LoVo (cell line): ENCODE measurements at regions not wholly inside any gene's neighbourhood (a gene's known extent, or its start where the extent isn't known, plus 50 kb on each side); places are given as distances from the start of the nearest gene placed in this dataset.
"Not testable (repeated sequence)": the region's sequence is repeated elsewhere in the genome, so short reads cannot be mapped to it uniquely, and the experiment has no call there.

Source experiments
- DNase-seq: peaks from one replicate; pipeline ENCODE4 v3.0.0-alpha.2; 2016; ENCODE audit warnings: low spot score

DNA sequence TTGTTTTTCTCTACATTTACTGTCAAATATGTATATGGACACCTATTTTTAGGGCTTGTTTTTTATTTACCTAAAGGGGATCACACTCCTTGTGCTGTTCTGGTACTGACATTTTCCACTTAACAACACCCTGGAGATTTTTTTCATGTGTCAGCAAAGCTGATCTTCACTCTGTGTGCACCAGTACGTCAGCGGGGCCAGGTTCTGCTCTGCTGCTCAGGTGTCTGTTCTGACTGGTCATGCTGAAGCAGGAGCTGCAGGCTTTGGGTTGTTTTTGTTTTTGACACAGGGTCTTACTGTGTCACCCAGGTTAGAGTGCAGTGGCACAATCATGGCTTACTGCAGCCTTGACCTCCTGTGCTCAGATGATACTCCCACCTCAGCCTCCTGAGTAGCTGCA is 81.9 kb upstream of the CCND2 start:
- DNase-seq, result no peak

DNA sequence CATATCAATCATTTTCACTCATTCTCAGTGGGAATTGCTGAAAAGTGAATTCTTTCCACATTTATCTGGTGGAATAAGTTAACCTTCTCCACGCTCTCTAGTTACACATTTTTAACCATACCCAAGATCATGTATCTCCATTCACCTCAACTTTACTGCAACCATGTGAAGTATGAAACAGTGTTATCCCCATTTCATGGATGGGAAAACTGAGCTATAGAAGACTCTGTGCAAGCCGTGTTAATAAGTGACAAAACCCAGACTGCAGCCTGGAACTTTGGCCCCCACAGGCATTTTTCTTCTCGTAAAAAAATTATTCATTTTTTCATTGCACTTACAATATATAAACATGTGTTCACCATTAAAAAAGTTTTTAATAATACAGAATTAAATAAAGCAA is 82.4 kb upstream of the CCND2 start:
- DNase-seq, result no peak

DNA sequence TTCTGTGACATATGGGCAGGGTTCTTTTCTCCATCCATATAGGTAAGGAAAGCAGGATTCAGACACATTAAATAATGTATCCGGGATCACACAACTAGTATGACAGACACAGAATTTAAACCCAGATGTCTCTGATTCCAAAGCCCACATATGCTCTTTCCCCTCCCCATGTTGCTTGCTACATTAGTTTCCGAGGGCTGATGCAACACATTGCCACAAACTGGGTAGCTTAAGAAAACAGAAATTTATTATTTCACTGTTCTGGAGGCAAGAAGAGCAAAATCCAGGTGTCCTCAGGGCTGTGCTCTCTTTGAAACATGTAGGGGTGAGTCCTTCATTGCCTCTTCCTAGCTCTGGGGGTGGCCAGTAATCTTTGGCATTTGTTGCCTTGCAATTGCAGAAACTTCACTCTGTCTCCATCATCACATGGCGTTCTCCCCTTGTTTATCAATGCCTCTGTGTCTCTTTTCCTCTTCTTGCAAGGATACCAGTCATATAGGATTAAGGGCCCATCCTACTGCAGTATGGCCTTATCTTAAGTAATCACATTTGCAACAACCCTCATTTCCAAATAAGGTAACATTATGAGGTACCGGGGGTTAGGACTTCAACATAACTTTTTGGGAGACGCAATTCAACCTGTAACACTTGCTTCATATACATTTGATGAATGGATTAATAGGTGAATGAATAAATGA is 83.0 kb upstream of the CCND2 start:
- DNase-seq, result no peak

DNA sequence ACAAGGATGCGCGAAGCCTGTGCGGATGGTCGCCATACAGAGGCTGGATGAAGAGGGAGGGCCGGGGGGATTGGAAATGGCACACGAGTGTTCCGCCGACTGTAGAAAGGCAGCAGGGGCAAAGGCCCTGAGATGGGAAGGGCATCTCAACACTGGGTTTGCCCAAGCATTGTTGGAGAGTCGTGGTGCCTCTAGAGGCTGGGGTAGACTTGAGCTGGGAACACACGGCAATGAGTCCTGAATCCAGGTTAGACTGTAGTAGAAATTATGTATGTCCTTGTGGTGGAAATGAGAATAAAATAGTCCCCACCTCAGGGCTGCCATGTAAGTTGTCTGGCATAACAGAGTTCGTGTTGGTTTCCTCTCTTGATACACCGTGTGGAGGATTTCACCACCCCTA is 83.8 kb upstream of the CCND2 start:
- DNase-seq, result no peak

DNA sequence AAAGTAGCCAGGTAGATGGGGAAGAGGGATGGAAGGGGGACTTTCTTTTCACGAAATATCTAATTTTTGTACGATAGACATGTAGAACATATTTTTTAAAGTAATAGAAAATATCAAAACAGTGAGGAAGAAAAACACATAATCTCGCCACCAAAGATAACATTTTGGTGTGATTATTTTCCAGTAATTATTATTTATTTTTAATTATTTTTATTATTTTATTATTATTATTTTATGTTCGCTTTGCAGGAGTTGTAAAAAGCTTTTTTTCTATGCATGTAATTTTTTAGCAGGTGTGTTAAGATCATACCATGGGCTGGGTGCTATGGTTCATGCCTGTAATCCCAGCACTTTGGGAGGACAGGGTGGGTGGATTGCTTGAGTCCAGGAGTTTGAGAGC is 85.6 kb upstream of the CCND2 start:
- DNase-seq, result no peak

DNA sequence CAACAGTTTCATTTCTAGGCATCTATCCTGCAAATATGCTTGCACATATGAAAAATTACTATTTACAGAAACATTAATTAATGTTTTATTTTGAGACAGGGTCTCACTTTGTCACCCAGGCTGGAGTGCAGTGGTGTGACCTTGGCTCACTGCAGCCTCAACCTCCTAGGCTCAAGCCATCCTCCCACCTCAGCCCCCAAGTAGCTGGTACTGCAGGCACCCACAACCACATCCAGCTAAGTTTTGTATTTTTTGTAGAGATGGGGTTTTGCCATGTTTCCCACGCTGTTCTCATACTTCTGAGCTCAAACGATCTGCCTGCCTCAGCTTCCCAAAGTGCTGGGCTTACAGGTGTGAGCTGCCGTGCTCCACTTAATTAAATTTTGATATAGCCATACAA is 86.2 kb upstream of the CCND2 start:
- DNase-seq, result not testable (repeated sequence)

DNA sequence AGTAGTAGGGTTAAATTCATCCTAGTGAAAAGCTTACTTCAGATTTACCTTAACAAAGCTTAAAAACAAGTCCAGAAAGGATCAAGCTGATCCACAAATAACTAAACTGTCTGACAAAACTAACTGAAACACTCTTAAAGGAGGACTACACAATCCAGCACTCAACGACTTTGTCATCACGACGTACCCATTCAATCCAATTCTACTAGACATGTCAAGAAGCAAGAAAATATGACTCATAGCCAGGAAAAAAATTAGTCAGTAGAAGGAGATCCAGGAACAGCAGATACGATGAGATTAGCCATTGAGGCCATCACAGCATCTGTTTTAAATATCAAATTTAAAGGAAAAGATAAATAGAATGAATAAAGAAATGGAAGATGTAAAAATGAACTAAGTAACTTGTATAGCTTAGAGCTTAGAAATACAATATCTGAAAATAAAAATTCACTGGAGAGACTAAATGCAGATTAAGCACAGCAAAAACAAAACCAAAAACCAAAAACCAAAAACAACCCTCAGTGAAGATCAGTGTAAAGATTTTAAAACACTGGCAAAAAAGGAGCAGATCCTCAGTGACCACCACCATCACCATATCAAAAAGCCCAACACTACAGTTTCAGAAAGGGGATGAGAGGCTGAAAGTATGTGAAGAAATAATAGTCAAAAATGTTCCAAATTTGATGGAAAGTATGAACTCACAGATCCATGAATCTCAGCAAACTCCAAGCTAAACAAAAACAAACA is 95.0 kb upstream of the CCND2 start:
- no peak for DNase-seq

DNA sequence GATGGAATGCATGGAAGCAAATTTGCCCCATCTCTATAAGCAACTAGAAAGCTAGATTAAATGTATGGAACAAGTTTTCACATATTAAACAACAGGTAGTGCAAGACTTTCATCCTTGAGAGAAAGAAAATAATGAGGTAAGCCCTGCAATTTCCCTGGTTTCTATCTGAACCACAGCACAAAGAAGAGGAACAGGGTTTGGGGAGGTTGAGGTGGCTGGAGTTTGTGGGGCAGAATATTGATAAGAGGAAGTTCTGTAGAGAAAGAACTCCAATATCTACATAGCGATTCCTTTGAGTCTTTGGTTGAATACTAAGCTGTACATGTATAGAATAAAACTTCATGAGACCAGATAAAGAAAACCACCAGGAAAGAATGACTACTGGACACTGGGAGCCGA is 96.3 kb upstream of the CCND2 start:
- DNase-seq, result no peak

DNA sequence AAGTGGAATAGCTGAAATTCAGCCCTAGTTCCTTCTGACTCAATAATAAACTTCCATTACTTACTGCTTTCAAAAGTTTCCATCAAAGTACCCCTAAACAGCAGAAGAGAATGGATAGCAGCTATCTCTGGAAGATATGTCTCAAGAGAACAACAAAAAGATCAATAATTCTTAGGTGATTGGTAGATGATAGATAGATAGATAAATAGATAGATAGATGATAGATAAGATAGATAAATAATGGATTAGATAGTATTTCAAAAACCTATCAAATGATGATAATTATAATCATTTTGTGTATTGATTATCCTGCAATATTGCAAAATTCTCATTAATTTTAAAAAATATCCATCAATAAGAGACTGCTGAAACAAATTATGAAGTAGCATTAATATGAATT is 97.4 kb upstream of the CCND2 start:
- no peak for DNase-seq

DNA sequence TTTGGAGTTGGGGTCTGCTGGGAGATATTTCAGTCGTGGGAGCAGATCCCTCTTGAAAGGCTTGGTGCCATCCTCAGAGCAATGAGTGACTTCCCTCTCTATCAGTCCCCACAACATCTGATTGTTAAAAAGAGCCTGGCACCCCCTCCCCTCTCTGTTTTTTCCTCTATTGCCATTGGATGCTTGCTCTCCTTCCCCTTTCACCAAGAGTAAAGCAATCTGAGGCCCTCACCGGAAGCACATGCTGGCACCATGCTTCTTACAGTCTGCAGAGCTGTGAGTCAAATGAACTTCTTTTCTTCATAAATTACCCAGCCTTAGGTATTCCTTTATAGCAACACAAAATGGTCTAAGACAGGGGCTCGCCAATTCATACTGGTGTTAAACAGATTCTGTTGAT is 99.1 kb upstream of the CCND2 start:
- no peak for DNase-seq

DNA sequence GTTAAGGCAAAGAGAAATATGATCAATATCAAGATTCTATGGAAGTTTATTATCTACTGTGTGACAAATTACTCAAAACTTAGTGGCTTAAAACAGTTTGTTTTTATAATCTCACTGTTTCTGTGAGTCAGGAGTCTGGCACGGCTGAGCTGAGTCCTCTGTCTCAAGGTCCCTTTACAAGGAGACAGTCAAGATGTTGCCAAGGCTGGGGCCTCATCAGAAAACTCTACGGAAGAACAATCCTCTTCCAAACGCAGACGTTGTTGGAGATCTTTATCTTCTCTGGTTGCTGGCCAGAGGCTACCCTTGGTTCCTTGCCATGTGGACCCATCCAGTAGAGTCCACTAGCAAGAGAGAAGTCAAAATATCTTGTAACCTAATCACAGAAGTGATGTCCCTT is 100.6 kb upstream of the CCND2 start:
- DNase-seq, result no peak

DNA sequence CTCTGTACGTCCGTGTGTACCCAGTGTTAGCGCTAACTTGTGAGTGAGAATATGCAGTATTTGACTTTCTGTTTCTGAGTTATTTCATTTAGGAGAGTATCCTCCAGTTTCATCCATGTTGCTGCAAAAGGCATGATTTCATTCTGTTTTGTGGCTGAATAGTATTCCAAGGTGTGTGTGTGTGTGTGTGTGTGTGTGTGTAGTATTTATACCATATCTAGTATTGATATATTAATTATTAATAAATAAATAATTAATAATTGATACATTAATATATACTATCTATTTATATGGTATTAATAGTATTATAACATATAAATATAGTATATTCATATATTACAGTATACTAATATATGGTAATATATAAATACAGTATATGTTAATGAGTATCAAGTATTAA is 101.8 kb upstream of the CCND2 start:
- no peak for DNase-seq

DNA sequence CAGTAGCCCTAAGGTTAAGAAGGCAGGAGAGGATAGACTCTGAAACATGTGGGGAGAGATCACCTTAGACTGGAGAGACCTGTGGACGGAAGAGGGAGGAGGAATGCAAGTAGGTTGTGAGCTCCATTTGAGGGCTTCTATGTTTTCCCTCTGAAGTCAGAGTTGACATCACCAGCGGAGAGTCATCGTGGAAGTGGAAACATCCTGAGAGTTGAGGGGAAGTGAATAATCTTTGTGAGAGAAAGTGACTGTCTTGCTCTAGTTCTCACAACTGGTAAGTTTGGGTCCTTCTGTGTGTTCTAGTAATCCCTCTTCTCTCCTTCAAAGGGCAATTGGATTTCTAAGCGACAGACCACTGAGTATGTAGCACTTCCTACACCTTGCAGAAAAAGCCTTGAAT is 103.6 kb upstream of the CCND2 start:
- DNase-seq, result no peak

DNA sequence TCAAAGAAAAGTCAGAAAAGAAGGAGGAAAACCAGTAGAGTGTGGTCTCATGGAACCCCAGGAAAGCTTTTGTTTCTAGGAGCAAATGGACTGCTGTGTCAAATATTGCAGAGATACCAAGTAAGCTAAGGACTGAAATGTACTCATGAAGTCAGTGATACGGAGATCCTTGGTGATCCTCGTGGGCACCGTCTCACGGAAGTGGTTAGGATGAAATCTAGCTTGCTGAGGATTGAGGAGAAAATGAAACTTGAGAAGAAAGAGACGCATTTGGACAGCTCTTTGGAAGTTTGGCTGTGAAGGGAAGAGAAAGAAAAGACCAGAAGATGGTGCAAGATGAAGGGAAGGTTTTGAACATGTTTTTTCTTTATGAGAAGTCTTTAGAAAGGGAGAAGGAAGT is 104.0 kb upstream of the CCND2 start:
- DNase-seq, result no peak

DNA sequence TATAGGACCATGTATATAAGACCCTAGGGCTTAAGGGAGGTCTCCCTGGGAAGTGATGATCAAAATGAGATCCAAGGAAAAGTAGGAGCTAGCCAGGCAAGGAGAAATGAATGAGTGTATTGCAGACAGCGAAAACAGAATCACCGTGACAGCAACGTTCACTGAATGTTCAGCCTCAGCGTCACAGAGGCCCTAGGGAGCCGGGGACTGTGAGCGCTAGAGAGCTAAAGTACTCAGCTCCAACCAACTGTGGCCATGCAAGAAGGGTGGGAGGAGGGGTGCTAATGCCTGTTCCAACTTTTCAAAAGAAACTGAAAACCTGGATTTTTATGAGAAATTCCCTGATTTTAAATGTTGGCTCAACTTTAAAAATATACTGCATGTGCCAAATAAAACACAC is 105.5 kb upstream of the CCND2 start:
- DNase-seq, result no peak

DNA sequence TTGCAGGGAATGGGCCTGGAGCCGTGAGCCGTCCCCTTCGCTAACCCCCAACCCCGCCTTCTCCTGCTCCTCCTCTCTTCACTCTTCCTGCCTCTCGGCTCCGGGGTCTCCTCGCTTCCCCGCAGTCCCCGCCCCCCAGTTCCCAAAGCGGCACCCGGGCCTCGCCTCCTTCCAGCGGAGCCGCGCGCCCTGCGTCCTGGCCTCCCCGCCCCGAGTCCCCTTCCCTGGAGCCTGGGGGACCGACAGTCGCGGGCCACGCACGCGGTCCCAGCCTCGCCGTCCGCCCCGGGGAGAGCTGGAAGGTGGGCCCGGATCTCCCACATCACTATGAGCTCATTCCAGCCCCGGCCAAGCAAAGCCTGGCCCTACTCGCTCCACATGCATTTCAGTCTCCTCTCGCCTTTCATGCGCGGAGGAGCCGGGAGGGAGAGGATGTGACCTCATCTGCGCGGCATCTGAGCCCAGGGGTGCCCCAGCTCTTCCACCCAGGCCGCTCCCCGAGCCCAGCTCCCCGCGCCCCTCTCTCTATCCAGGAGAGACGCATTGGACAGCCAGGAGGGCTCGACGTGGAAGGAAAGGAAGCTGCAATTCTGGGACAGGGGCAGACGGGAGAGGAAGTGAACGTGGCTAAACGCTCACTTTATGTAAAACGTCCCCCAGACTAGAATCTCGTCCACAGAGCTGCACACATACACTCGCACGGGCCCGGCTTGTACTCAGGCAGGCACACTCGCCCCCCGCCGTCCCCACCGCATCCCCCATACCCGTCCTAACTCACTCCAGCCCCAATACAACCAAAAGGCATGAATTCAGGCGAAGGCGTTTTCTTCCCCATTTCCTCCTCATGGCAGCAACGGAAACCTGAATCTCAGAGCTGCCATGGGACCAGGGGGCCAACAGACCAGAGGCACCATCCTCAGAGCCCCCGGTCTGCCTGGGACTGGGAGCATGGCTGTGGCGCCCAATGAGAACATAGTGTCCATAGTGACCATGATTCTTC is 108.7 kb upstream of the CCND2 start:
- DNase-seq, result no peak

DNA sequence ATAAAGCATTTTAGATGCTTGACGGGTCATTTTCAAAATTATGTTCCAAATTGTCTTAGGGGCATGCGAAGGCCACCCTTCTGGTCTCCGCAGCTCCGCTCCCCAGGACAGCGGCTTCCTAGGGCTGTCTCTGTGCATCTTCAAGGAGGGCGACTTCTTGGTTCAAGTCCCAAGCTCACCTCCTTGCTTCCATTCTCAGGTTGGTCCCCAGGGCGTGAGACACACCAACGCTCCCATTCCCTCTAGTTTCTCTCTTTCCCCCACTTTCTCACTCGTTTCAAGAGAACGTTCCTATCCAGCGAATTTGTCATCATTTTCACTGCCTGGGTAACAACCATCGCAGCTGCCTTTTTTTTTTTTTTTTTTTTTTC is 109.4 kb upstream of the CCND2 start:
- no peak for DNase-seq

DNA sequence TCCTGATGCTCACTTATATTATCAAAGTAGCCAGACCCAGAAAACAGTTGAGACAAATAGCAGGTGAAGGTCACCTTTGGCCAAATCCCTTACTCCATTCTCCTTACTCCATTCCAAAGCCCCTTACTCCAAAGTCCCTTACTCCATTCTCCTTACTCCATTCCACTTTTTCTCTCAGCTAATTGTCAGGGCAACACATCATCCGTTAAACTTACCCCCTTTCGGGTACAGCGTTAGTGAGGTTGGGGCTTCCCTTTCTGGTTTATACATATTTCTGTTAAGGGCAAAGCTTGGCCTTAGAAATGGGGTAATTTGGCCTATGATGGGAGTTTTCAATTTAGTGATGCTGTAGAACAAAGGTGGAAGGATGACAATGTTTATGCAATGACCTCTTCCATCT is 111.8 kb upstream of the CCND2 start:
- no peak for DNase-seq

DNA sequence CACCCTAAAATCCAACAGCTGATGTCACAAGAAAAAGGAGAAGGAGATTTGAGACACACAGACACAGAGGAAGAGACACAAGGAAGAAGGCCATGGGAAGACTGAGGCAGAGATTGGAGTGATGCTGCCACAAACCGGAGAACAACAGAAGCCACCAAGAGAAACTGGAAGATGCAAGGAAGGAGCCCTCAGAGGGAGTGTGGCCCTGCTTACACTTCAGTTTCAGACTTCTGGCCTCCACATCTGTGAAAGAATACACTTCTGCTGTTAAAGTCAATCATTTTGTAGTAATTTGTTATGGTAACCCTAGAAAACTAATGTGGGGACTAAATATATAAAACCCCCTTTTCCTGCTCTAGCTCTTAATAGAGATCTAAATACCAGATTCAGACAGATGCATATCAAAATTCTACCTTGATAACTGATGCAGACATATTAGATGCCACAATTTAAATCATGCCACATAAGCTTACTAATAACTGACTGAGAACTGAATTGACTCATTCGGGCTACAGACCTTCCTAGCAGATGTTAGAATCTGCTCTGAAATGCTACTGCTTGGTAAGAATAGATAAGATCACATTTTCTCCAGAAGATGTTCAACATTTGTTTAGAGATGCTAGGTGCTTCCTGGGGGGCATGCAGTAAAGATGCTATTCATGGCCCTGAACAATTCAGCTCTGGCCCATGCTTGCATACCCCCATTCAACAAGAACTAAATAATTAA is 113.1 kb upstream of the CCND2 start:
- no peak for DNase-seq

DNA sequence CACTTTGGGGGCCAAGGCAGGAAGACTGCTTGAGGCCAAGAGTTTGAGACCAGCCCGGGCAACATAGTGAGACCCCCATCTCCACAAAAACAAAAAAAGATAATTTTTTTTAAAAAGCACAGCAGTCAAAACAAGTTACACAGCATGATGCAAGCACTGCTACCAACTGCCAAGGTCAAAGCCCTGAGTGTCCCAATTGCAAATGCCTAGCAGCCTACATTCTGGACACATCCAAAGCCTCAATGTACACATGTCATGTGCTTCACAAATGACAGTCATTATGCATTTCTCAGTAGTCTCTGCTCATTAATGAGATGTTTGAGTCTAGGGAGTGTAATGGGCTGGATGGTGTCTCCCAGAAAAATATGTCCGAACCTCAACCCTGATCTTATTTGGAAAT is 113.7 kb upstream of the CCND2 start:
- DNase-seq, result no peak

DNA sequence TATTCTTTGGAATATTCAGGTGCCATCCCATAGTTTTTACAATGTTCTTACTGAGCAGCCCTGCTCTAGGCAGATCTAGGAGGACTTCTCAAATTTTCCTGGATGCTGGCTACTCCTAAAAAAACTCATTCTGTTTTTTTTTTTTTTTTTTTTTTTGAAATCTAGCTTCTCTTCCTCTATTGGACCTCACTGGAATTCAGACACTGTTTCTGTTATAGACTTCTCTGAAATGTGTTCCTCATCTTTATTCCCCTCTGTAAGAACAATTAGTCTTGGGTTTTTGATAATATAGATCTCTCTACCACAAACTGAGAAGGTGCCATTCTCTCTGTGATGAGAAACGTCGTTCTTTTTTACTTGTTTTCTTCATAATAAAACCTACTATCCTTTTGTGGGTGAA is 115.3 kb upstream of the CCND2 start:
- DNase-seq, result no peak

DNA sequence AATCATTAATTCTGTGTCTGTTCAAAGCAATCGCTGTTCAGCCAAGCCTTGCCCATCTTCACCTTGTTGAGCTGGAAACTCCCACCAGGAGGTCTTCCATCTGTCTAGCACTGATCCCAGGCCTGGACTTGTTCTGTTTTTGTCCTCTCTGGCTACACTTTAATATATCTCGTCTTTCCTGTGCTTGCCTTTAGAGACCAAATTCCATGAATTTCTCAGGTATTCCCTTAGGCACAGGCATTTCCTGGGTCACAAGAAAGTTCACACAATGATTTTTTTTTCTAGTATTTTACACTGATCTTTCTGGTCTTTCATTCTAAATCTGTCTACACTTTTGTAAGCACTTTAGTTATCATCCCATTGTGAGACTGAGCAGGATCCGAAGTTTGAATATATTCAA is 116.4 kb upstream of the CCND2 start:
- no peak for DNase-seq
